ENCODE measurements at regions not wholly inside any gene's neighbourhood (a gene's known extent, or its start where the extent isn't known, plus 50 kb on each side); places are given as distances from the start of the nearest gene placed in this dataset.

GRCh38 chr3:109618766-109619378 is 281.5 kb upstream of the DPPA4 start:
- H3K9me3 ChIP-seq (ENCODE audit: control insufficient read depth, insufficient read depth, low read length), result no peaks in the 10 kb centered on the region
- no peaks in the 10 kb centered on the region for H3K36me3 ChIP-seq (ENCODE audit: insufficient read depth, low read length)
- no peak overlapping the region for H3K9ac ChIP-seq (ENCODE audit: low read depth, low read length)
- no peaks in the 10 kb centered on the region for H3K4me1 ChIP-seq (ENCODE audit: insufficient read depth, low read length)

- Histone ChIP-seq H3K36me3 (ENCODE audit: insufficient read depth, low read length) (no peaks in the 10 kb centered on the region), H3K4me1 (ENCODE audit: insufficient read depth, low read length) (no peaks in the 10 kb centered on the region), H3K9ac (ENCODE audit: low read depth, low read length) (no peak overlapping the region), H3K9me3 (ENCODE audit: control insufficient read depth, insufficient read depth, low read length) (no peaks in the 10 kb centered on the region)
Observed at GRCh38 chr3:109631897-109632296, 294.6 kb upstream of the DPPA4 start.

- no peak overlapping the region for H3K9ac ChIP-seq (ENCODE audit: low read depth, low read length)
Observed at GRCh38 chr3:109640146-109640652, 302.9 kb upstream of the DPPA4 start.

GRCh38 chr3:109642025-109642424 is 304.7 kb upstream of the DPPA4 start:
- no peak overlapping the region for H3K9ac ChIP-seq (ENCODE audit: low read depth, low read length)
- no peaks in the 10 kb centered on the region for H3K9me3 ChIP-seq (ENCODE audit: control insufficient read depth, insufficient read depth, low read length)
- no peaks in the 10 kb centered on the region for H3K36me3 ChIP-seq (ENCODE audit: insufficient read depth, low read length)
- no peaks in the 10 kb centered on the region for H3K4me1 ChIP-seq (ENCODE audit: insufficient read depth, low read length)

More at GRCh38 chr3:109640146-109640652, 302.9 kb upstream of the DPPA4 start:
- no peaks in the 10 kb centered on the region for H3K4me1 ChIP-seq (ENCODE audit: insufficient read depth, low read length)
- no peaks in the 10 kb centered on the region for H3K9me3 ChIP-seq (ENCODE audit: control insufficient read depth, insufficient read depth, low read length)
- H3K36me3 ChIP-seq (ENCODE audit: insufficient read depth, low read length), result no peaks in the 10 kb centered on the region

- no peaks in the 10 kb centered on the region for H3K9me3 ChIP-seq (ENCODE audit: control insufficient read depth, insufficient read depth, low read length)
- H3K4me1 ChIP-seq (ENCODE audit: insufficient read depth, low read length), result no peaks in the 10 kb centered on the region
- H3K9ac ChIP-seq (ENCODE audit: low read depth, low read length), result no peak overlapping the region
- H3K36me3 ChIP-seq (ENCODE audit: insufficient read depth, low read length), result no peaks in the 10 kb centered on the region
Observed at GRCh38 chr3:109643590-109643989, 306.2 kb upstream of the DPPA4 start.

GRCh38 chr3:109644332-109644731 is 307.0 kb upstream of the DPPA4 start:
- Histone ChIP-seq H3K9ac (ENCODE audit: low read depth, low read length) (no peak overlapping the region), H3K4me1 (ENCODE audit: insufficient read depth, low read length) (no peaks in the 10 kb centered on the region), H3K9me3 (ENCODE audit: control insufficient read depth, insufficient read depth, low read length) (no peaks in the 10 kb centered on the region), H3K36me3 (ENCODE audit: insufficient read depth, low read length) (no peaks in the 10 kb centered on the region)

GRCh38 chr3:109644746-109645145 is 307.4 kb upstream of the DPPA4 start:
- Histone ChIP-seq H3K36me3 (ENCODE audit: insufficient read depth, low read length) (no peaks in the 10 kb centered on the region), H3K4me1 (ENCODE audit: insufficient read depth, low read length) (no peaks in the 10 kb centered on the region), H3K9me3 (ENCODE audit: control insufficient read depth, insufficient read depth, low read length) (no peaks in the 10 kb centered on the region), H3K9ac (ENCODE audit: low read depth, low read length) (no peak overlapping the region)

GRCh38 chr3:109648027-109648426 is 310.7 kb upstream of the DPPA4 start:
- Histone ChIP-seq H3K9me3 (ENCODE audit: control insufficient read depth, insufficient read depth, low read length) (no peaks in the 10 kb centered on the region), H3K4me1 (ENCODE audit: insufficient read depth, low read length) (no peaks in the 10 kb centered on the region), H3K9ac (ENCODE audit: low read depth, low read length) (no peak overlapping the region), H3K36me3 (ENCODE audit: insufficient read depth, low read length) (no peaks in the 10 kb centered on the region)

- H3K9me3 ChIP-seq (ENCODE audit: control insufficient read depth, insufficient read depth, low read length), result no peaks in the 10 kb centered on the region
- no peaks in the 10 kb centered on the region for H3K36me3 ChIP-seq (ENCODE audit: insufficient read depth, low read length)
- no peak overlapping the region for H3K9ac ChIP-seq (ENCODE audit: low read depth, low read length)
- H3K4me1 ChIP-seq (ENCODE audit: insufficient read depth, low read length), result no peaks in the 10 kb centered on the region
Observed at GRCh38 chr3:109656225-109656624, 318.9 kb upstream of the DPPA4 start.

GRCh38 chr3:109678600-109678999 is 341.3 kb upstream of the DPPA4 start:
- no peak overlapping the region for H3K9ac ChIP-seq (ENCODE audit: low read depth, low read length)
- no peaks in the 10 kb centered on the region for H3K36me3 ChIP-seq (ENCODE audit: insufficient read depth, low read length)
- H3K4me1 ChIP-seq (ENCODE audit: insufficient read depth, low read length), result no peaks in the 10 kb centered on the region
- H3K9me3 ChIP-seq (ENCODE audit: control insufficient read depth, insufficient read depth, low read length), result no peaks in the 10 kb centered on the region

GRCh38 chr3:109679664-109680063 is 342.3 kb upstream of the DPPA4 start:
- no peaks in the 10 kb centered on the region for H3K36me3 ChIP-seq (ENCODE audit: insufficient read depth, low read length)

GRCh38 chr3:109683746-109684145 is 346.4 kb upstream of the DPPA4 start:
- H3K4me1 ChIP-seq (ENCODE audit: insufficient read depth, low read length), result no peaks in the 10 kb centered on the region
- H3K9ac ChIP-seq (ENCODE audit: low read depth, low read length), result no peak overlapping the region
- H3K36me3 ChIP-seq (ENCODE audit: insufficient read depth, low read length), result no peaks in the 10 kb centered on the region
- no peaks in the 10 kb centered on the region for H3K9me3 ChIP-seq (ENCODE audit: control insufficient read depth, insufficient read depth, low read length)

More at GRCh38 chr3:109679664-109680063, 342.3 kb upstream of the DPPA4 start:
- Histone ChIP-seq H3K9me3 (ENCODE audit: control insufficient read depth, insufficient read depth, low read length) (no peaks in the 10 kb centered on the region), H3K9ac (ENCODE audit: low read depth, low read length) (no peak overlapping the region), H3K4me1 (ENCODE audit: insufficient read depth, low read length) (no peaks in the 10 kb centered on the region)

GRCh38 chr3:109685084-109686079 is 348.0 kb upstream of the DPPA4 start:
- Histone ChIP-seq H3K4me1 (ENCODE audit: insufficient read depth, low read length) (no peaks in the 10 kb centered on the region), H3K9ac (ENCODE audit: low read depth, low read length) (no peak overlapping the region), H3K36me3 (ENCODE audit: insufficient read depth, low read length) (no peaks in the 10 kb centered on the region), H3K9me3 (ENCODE audit: control insufficient read depth, insufficient read depth, low read length) (no peaks in the 10 kb centered on the region)

GRCh38 chr3:109687626-109688025 is 350.3 kb upstream of the DPPA4 start:
- H3K9ac ChIP-seq (ENCODE audit: low read depth, low read length), result no peak overlapping the region
- H3K9me3 ChIP-seq (ENCODE audit: control insufficient read depth, insufficient read depth, low read length), result no peaks in the 10 kb centered on the region
- no peaks in the 10 kb centered on the region for H3K4me1 ChIP-seq (ENCODE audit: insufficient read depth, low read length)
- no peaks in the 10 kb centered on the region for H3K36me3 ChIP-seq (ENCODE audit: insufficient read depth, low read length)

- Histone ChIP-seq H3K9ac (ENCODE audit: low read depth, low read length) (no peak overlapping the region), H3K36me3 (ENCODE audit: insufficient read depth, low read length) (no peaks in the 10 kb centered on the region), H3K9me3 (ENCODE audit: control insufficient read depth, insufficient read depth, low read length) (peaks cover 2% of the 10 kb centered on the region; the same call in 1 of the 2 replicates), H3K4me1 (ENCODE audit: insufficient read depth, low read length) (no peaks in the 10 kb centered on the region)
Observed at GRCh38 chr3:109696932-109697331, 359.6 kb upstream of the DPPA4 start.
